HG03432 (cell line): ENCODE measurements at regions not wholly inside any gene's neighbourhood (a gene's known extent, or its start where the extent isn't known, plus 50 kb on each side); places are given as distances from the start of the nearest gene placed in this dataset.

ENCODE experiments used
- ATAC-seq: cut with Tn5 transposase; IDR thresholded peaks from one replicate; pipeline ENCODE4 v1.9.1; 2021; ENCODE audit warnings: mild to moderate bottlenecking, moderate library complexity; ENCODE audit not compliant: unreplicated experiment

DNA sequence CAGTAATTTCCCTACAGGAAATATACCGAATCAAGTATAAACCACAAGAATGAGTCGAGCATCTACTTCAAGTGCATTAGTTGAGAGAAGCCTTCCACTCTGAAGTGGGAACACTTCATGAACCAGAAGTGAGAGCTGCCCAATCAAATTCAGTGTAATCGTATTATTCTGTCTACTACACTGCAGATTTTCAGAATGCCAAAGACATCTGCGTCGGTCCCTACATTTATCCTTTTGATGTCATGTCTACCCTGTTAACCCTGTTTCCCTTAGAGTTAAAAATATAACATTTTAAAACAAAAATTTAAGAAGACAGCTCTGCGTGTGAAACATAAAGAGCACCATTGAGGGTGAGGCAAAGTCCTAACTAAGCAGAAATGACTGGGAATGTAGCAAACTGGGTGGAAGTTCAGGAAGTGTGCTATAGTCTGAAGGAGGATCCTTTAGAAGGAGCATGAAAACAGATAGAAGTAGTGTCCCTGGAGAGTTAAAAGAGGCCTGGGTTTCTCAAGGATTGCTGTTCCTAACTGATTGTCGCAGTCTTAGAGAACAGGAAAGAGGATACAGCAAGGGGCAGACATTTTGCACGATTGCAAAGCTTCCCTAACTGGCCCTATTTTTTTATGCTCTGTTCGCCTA, 291.2 kb downstream of the PTPRC start:
- ATAC-seq = peak; percentile 67

DNA sequence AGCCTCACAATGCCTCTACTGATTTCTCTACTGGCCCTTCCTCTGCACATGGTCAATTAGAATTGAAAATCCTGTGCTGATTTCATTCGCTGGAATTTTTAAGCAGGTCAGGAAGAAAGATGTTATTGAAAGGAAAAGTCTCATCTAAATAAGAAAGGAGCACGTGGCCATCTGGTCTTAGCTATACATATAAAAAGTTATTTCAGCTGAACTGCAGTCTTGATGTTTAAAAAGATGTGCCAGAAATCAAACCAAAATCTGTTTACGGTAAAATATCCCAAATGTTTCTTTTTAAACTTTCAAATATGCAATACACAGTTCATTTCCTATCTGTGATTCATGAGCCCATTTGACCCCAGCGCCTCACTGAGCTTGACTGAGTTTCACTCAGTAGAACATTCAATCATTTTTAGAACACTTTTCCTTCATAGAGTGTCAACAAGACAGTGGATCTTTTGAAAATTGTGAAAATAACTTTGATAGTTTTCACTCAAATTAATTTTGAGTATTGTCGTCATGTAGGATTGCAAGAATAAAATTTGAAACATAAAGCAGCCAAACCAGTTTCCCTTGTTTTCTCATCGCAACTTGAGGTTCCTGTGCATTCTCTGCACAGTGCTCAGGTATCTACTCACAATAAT, 293.6 kb downstream of the PTPRC start:
- ATAC-seq = no peak

- ATAC-seq = no peak
Observed at GRCh38 chr1:198933515-198934222, 294.8 kb downstream of the PTPRC start.

DNA sequence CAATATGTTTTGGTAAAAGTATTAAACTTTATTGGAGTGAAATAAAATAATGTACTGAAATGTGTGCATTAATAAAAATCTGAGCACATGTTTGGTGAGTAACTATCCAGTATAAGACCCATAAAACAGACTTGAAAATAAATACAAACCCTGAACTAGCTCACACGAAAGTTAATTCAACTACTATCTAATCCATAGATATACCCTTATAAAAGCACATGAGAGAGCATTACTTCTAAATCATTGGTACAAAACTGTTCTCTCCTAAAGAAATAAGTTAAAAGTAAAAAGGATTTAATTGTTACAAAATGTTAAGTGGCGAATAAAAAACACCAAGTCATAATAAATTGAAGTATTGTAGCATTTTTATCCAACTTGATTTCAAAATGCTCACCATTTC, 295.6 kb downstream of the PTPRC start:
- ATAC-seq = no peak

- peak; percentile 17 for ATAC-seq
Observed at GRCh38 chr1:198934901-198935305, 296.1 kb downstream of the PTPRC start.

GRCh38 chr1:198935306-198935921, 296.6 kb downstream of the PTPRC start:
- peak; percentile 50 for ATAC-seq

DNA sequence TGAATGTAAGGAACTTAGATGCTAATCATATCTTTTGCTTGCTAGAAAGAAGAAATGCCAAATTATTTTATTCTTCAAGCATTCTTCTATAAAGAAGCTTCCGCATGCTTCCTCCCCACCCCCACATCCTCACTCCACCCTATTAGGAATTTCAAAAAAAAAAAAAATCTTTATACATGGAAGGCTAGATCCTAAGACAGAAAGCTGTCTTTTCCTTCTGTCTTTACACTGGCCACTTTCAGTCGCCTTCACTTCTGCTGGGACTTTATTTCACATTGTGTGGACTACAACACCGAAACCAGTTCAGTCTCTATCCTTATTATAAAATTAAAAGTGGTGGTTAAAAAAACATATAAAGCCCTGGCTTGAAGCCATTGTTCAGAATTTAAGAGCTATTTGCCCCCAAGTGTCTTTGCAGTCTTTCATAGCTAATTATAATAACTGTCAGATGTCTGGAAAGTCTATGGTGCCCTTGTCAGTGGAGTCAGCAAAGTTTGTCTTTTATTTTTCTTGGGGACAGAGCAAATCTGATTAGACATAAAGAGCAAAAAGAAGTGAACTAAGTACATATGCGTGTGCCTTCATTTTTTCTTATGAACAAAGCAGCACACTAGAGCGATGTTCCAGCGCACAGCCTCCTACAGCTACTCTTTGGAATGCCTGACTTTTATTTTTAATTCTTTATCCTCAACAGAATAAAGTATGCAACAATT, 297.7 kb downstream of the PTPRC start:
- no peak for ATAC-seq

DNA sequence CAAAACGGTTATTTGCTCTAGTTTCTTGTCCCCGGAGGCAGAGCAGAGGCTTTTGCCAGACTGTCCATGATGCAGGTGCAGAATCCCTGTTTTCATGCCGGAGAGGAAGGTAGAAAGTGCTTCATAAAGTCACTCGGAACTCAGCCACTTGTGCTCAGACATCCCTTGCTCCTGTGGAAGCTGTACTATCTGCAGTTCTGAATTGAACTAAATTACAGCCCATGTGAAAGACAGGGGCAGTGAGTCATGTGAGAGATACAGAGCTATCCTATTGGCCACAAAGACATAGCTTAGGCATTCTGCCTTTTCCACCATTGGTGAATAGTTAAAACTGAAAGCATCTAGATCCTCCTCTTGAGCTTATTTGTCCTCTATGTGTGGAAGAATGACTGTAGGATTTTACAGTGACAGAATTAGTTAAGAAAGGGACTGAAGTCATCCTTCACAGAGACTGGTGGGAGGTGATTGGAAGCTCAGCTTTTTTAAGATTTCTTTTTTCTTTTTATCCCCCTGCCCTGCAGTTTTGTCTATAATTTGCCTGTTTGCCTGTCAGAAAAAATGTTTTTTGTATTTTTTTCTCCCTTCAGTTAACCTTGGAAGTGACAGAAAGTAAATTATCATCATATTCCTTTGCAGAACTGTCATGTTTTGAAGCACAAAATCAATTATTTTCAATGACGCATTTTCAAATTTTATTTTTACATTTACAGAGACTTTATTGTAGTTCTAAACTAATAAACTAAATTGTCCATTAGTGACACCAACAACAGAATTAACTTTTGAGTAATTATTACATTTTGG, 298.6 kb downstream of the PTPRC start:
- ATAC-seq = peak; percentile 90

DNA sequence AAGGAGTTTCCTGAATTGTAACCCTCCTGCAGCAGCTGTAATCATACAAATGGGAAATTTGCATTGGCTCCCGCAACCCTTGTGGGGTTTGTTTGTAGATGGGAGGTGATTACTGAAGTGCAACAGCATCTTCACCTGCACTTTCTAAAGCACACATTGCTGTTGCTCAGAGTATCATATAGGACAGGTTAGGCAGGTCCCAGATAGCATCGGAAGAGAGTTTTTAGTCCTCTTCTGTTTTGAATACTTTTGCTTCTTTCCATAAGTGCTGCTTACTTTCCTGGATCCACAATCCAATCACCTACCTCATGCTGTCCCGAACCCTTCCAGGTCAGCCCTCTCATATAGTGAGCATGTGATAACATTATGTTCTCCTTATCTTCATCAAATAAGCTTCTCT, 300.4 kb downstream of the PTPRC start:
- ATAC-seq = no peak

DNA sequence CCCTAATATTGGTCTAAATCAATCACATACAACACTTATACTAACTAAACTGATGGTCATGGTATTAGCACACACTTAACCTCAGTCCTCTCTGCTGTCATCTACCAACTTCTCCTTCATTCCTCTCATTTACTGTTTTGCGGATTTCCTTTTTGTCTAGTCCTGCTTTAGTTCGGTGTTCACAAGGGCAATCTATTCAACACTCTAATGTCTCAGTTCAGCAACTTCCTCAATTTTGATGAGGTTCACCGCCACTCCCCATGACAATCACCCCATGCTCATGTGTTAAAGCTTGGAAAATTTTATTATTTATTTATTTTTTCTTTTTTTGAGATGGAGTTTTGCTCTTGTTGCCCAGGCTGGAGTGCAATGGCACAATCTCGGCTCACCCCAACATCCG, 301.1 kb downstream of the PTPRC start:
- no peak for ATAC-seq

DNA sequence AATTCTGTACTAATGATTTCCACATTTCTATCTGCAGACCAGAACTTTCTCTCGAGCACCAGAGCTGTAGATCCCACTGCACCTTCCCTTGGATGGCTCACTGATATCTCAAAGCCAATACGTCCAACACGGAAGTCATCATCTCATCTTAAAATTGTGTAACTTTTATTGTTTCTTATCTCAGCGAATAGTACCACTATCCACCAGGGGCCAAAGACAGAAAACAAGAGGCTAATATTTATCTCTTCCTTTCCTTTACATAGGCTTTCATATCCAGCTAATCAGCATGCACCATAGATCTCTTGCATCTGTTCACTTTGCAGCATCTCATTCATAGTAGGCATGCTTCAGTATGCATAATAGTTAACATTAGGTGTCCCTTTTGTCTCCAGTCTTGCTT, 303.6 kb downstream of the PTPRC start:
- ATAC-seq = no peak

- no peak for ATAC-seq
Observed at GRCh38 chr1:198943484-198944187, 304.8 kb downstream of the PTPRC start.

- no peak for ATAC-seq
Observed at GRCh38 chr1:198947456-198947855, 308.6 kb downstream of the PTPRC start.

- no peak for ATAC-seq
Observed at GRCh38 chr1:198948895-198949659, 310.2 kb downstream of the PTPRC start.

- ATAC-seq = no peak
Observed at GRCh38 chr1:198950036-198950435, 311.2 kb downstream of the PTPRC start.

- ATAC-seq = no peak
Observed at GRCh38 chr1:198955085-198955484, 316.2 kb downstream of the PTPRC start.

DNA sequence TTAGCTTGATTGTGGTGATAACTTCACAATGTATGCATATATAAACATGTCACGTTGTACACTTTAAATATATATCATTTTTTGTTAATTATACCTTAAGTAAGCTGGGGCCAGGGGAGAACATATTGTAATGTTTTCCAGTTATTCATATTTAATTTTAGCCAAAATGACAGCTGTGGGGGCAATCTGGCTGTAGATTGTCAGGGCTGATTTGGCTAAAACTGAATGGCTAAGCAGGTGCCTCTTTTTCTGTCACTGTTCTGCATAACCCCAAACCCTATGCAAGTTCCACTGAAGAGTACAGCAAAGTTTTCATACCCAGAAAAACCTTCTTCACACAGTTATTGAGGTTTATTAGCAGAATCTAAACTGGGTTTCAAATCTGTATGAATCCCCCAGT, 318.2 kb downstream of the PTPRC start:
- ATAC-seq = no peak

DNA sequence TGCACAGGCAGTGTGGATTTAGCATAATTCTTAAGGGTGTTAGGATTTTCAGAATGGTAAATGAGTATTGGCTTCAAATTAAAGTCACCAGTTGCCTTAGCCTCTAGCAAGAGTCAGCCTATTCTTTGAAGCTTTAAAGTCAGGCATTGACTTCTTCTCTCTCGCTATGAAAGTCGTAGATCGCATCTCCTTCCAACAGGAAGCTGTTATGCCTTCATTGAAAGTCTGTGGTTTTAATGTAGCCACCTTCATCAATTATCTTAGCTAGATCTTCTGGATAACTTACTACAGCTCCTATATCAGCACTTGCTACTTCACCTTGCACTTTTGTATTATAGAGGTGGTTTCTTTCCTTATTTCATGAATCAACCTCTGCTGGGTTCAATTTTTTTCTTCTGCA, 320.2 kb downstream of the PTPRC start:
- ATAC-seq = no peak

DNA sequence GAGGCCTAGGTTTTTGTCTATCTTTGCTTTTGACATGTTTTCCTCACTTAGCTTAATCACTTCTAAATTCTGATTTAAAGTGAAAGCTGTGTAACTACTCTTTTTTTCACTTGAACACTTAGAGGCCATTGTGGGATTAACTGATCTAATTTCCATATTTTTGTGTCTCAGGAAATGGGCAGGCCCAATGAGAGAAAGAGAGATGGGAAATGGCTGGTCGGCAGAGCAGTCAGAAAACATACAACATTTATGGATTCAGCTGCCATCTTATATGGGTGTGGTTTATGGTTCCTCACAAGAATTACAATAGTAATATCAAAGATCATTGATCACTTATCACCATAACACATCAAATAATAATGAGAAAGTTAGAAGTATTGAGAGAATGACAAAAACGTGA, 320.8 kb downstream of the PTPRC start:
- no peak for ATAC-seq
